ENCODE measurements at regions not wholly inside any gene's neighbourhood (a gene's known extent, or its start where the extent isn't known, plus 50 kb on each side); places are given as distances from the start of the nearest gene placed in this dataset.
"Not testable (repeated sequence)": the region's sequence is repeated elsewhere in the genome, so short reads cannot be mapped to it uniquely, and the experiment has no call there.

- no peak for DNase-seq (ENCODE audit: low read depth in 4 of 4, low spot score in 3 of 4)
These were observed 747.8 kb downstream of the CDH18 start for GRCh38 chr5:19240170-19240569.

GRCh38 chr5:19241690-19242089 lies 746.3 kb downstream of the CDH18 start:
- no peak for DNase-seq (ENCODE audit: low read depth in 4 of 4, low spot score in 3 of 4)

GRCh38 chr5:19246191-19246590 lies 741.8 kb downstream of the CDH18 start:
- DNase-seq (ENCODE audit: low read depth in 4 of 4, low spot score in 3 of 4): not testable (repeated sequence)

- DNase-seq (ENCODE audit: low read depth in 4 of 4, low spot score in 3 of 4): no peak
These were observed 740.7 kb downstream of the CDH18 start for GRCh38 chr5:19247302-19247701.

- no peak for DNase-seq (ENCODE audit: low read depth in 4 of 4, low spot score in 3 of 4)
These were observed 732.0 kb downstream of the CDH18 start for GRCh38 chr5:19256036-19256435.

- DNase-seq (ENCODE audit: low read depth in 4 of 4, low spot score in 3 of 4): no peak
These were observed 729.3 kb downstream of the CDH18 start for GRCh38 chr5:19258686-19259085.

- DNase-seq (ENCODE audit: low read depth in 4 of 4, low spot score in 3 of 4): no peak
These were observed 726.1 kb downstream of the CDH18 start for GRCh38 chr5:19261879-19262278.

GRCh38 chr5:19264821-19265220 lies 723.2 kb downstream of the CDH18 start:
- DNase-seq (ENCODE audit: low read depth in 4 of 4, low spot score in 3 of 4): no peak

- DNase-seq (ENCODE audit: low read depth in 4 of 4, low spot score in 3 of 4): no peak
These were observed 721.2 kb downstream of the CDH18 start for GRCh38 chr5:19266791-19267190.

GRCh38 chr5:19270153-19270552 lies 717.8 kb downstream of the CDH18 start:
- no peak for DNase-seq (ENCODE audit: low read depth in 4 of 4, low spot score in 3 of 4)

GRCh38 chr5:19274578-19274977 lies 713.4 kb downstream of the CDH18 start:
- no peak for DNase-seq (ENCODE audit: low read depth in 4 of 4, low spot score in 3 of 4)

- no peak for DNase-seq (ENCODE audit: low read depth in 4 of 4, low spot score in 3 of 4)
These were observed 702.7 kb downstream of the CDH18 start for GRCh38 chr5:19285286-19285685.

- DNase-seq (ENCODE audit: low read depth in 4 of 4, low spot score in 3 of 4): not testable (repeated sequence)
These were observed 700.3 kb downstream of the CDH18 start for GRCh38 chr5:19287548-19288277.

GRCh38 chr5:19288311-19288710 lies 699.7 kb downstream of the CDH18 start:
- not testable (repeated sequence) for DNase-seq (ENCODE audit: low read depth in 4 of 4, low spot score in 3 of 4)

GRCh38 chr5:19297934-19298333 lies 690.1 kb downstream of the CDH18 start:
- DNase-seq (ENCODE audit: low read depth in 4 of 4, low spot score in 3 of 4): no peak

GRCh38 chr5:19301271-19301670 lies 686.7 kb downstream of the CDH18 start:
- DNase-seq (ENCODE audit: low read depth in 4 of 4, low spot score in 3 of 4): no peak

GRCh38 chr5:19314840-19315239 lies 673.2 kb downstream of the CDH18 start:
- DNase-seq (ENCODE audit: low read depth in 4 of 4, low spot score in 3 of 4): no peak

GRCh38 chr5:19319252-19319651 lies 668.7 kb downstream of the CDH18 start:
- no peak for DNase-seq (ENCODE audit: low read depth in 4 of 4, low spot score in 3 of 4)

GRCh38 chr5:19322716-19323485 lies 665.1 kb downstream of the CDH18 start:
- no peak for DNase-seq (ENCODE audit: low read depth in 4 of 4, low spot score in 3 of 4)

- DNase-seq (ENCODE audit: low read depth in 4 of 4, low spot score in 3 of 4): no peak
These were observed 653.7 kb downstream of the CDH18 start for GRCh38 chr5:19334278-19334677.

GRCh38 chr5:19342942-19343341 lies 645.1 kb downstream of the CDH18 start:
- no peak for DNase-seq (ENCODE audit: low read depth in 4 of 4, low spot score in 3 of 4)

- DNase-seq (ENCODE audit: low read depth in 4 of 4, low spot score in 3 of 4): no peak
These were observed 635.9 kb downstream of the CDH18 start for GRCh38 chr5:19352120-19352519.
